Prostate gland (tissue), 2 donors: ENCODE measurements at regions not wholly inside any gene's neighbourhood (a gene's known extent, or its start where the extent isn't known, plus 50 kb on each side); places are given as distances from the start of the nearest gene placed in this dataset.

Experiments used
- DNase-seq: peaks from one replicate; pipeline ENCODE4 v3.0.0-alpha.2; 2019; ENCODE audit warnings: low spot score
- H3K27ac ChIP-seq, 2 donors: fragments of 200-600 bp; sonication (generic); 2 replicates each; pipeline ENCODE4 v1.5.1; 2017 to 2019
- H3K27me3 ChIP-seq: fragments of 200-600 bp; sonication (generic); replicated peaks from 2 replicates; pipeline ENCODE4 v1.5.1; 2019; ENCODE audit not compliant: insufficient read depth
- H3K36me3 ChIP-seq, 2 donors: fragments of 200-600 bp; sonication (generic); 1 replicate in 1 of 2; 2 replicates in 1 of 2; pipeline versions ENCODE4 v1.5.1 to v1.8.1; 2017 to 2019
- H3K4me1 ChIP-seq: fragments of 200-600 bp; sonication (generic); replicated peaks from 2 replicates; pipeline ENCODE4 v1.5.1; 2019
- H3K4me3 ChIP-seq, 2 donors: fragments of 200-600 bp; sonication (generic); 2 replicates each; pipeline ENCODE4 v1.5.1; 2017 to 2019
- H3K9me3 ChIP-seq: fragments of 200-600 bp; sonication (generic); 2 replicates; pipeline ENCODE4 v1.5.1; 2017
- POLR2A ChIP-seq: fragments of 450-650 bp; IDR thresholded peaks from one replicate; pipeline ENCODE4 v1.6.1; 2016; ENCODE audit warnings: antibody characterized with exemption, mild to moderate bottlenecking
- POLR2AphosphoS5 ChIP-seq: sonication (generic); formaldehyde crosslinking; IDR thresholded peaks from one replicate; pipeline ENCODE4 v1.6.1; 2017; ENCODE audit warnings: antibody characterized with exemption
- WGBS: methylation state at CpG from one replicate; pipeline ENCODE4 v1.1.5; 2018; 5-methylcytosine and 5-hydroxymethylcytosine counted together
- intact Hi-C: fragments of 100-400 bp; cut with DNase I; formaldehyde crosslinking; loops from one replicate; pipeline ENCODE4 v1.14.2; 2022
- TF ChIP-seq, protein P1 (sequence below), 4 experiments: fragments of 200-600 bp in 2 of 4; fragments of 450-650 bp in 2 of 4; sonication (generic) in 2 of 4; IDR thresholded peaks; 1 replicate in 3 of 4; 2 replicates in 1 of 4; pipeline ENCODE4 v1.5.1; 2016 to 2019; ENCODE audit warnings: antibody characterized with exemption in 4 of 4, mild to moderate bottlenecking in 2 of 4, moderate library complexity in 2 of 4

DNA sequence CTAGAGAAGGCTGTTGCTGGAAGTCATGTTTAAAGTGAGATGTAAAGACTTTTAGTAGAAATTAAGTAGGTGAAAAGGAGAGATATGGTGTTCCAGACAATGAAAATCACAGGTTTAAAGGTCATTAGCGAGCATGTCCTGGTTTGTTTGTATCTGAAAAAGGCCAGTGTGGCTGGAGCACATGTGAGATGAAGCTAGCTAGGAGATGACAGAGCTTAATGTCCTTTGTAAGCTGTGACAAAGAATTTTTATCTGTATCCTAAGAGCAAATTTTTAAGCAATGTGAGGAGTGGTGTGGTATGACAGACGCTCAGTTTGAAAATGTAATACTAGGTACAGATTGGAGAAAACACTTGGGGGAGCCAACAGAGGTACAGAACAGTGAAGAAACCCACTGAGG is 567.2 kb upstream of the ARRDC3 start:
- no peaks in the 10 kb centered on the region for H3K36me3 ChIP-seq
- no peak overlapping the region for H3K4me3 ChIP-seq
- intact Hi-C loops, result no loop called here
- H3K4me1 ChIP-seq, result no peaks in the 10 kb centered on the region
- WGBS, result 96% methylated on average over 2 of the region's 2 CpGs
- no peak overlapping the region for H3K27ac ChIP-seq
- H3K27me3 ChIP-seq, result no peaks in the 10 kb centered on the region
- H3K9me3 ChIP-seq, result no peaks in the 10 kb centered on the region
- TF ChIP-seq POLR2A, result no peak
- TF ChIP-seq, protein P1, sequence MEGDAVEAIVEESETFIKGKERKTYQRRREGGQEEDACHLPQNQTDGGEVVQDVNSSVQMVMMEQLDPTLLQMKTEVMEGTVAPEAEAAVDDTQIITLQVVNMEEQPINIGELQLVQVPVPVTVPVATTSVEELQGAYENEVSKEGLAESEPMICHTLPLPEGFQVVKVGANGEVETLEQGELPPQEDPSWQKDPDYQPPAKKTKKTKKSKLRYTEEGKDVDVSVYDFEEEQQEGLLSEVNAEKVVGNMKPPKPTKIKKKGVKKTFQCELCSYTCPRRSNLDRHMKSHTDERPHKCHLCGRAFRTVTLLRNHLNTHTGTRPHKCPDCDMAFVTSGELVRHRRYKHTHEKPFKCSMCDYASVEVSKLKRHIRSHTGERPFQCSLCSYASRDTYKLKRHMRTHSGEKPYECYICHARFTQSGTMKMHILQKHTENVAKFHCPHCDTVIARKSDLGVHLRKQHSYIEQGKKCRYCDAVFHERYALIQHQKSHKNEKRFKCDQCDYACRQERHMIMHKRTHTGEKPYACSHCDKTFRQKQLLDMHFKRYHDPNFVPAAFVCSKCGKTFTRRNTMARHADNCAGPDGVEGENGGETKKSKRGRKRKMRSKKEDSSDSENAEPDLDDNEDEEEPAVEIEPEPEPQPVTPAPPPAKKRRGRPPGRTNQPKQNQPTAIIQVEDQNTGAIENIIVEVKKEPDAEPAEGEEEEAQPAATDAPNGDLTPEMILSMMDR (IDR thresholded peaks at IDR 0.05), result no peak
- TF ChIP-seq POLR2AphosphoS5, result no peak
- no peak for DNase-seq

DNA sequence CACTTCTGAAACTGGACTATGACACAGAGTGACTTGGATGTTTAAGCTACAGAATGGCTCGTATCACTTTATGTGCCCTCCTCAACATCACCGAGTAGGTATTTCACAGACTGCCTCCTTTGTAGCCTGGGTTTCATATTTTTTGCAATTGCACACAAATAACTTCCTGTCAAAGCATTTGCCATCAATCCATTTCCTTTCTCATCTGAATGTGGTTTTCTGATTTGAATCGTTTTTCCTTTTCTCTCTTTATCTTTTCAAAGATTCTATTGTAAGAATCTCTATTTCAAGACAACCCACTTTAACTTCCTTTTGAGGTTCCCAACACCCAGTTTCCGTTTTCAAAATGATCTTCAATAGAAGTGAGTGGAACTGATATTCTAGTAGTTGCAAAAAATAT is 563.8 kb upstream of the ARRDC3 start:
- Histone ChIP-seq H3K36me3 (no peaks in the 10 kb centered on the region), H3K9me3 (no peaks in the 10 kb centered on the region), H3K4me3 (no peak overlapping the region), H3K4me1 (no peaks in the 10 kb centered on the region), H3K27me3 (no peaks in the 10 kb centered on the region), H3K27ac (no peak overlapping the region)
- intact Hi-C loops, result no loop called here
- no peak for DNase-seq
- TF ChIP-seq POLR2A (no peak), POLR2AphosphoS5 (no peak)
- TF ChIP-seq, protein P1 (IDR thresholded peaks at IDR 0.05), result no peak
- 70% methylated on average over 4 of the region's 4 CpGs for WGBS

DNA sequence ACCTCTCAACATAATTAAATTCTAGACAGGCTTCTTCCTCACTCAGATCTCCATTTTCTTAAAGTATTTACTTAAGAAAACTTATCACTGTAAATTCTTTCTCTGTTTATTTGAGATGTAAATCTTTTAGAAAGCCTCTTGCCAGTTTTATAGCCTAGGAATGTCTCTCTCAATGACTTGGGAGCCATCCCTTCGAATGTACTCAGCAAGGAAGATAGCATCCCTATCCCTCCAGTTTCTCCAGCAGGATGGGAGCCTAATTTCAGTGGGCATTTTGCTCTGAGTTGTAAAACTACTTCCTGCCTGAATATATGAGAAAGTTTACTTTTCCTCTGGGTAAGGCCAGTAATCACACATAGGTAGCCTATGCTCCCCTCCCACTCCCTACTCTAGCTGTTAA is 558.5 kb upstream of the ARRDC3 start:
- no peaks in the 10 kb centered on the region for H3K4me1 ChIP-seq
- intact Hi-C loops, result no loop called here
- TF ChIP-seq, protein P1 (IDR thresholded peaks at IDR 0.05), result no peak
- TF ChIP-seq POLR2A (no peak), POLR2AphosphoS5 (no peak)

DNA sequence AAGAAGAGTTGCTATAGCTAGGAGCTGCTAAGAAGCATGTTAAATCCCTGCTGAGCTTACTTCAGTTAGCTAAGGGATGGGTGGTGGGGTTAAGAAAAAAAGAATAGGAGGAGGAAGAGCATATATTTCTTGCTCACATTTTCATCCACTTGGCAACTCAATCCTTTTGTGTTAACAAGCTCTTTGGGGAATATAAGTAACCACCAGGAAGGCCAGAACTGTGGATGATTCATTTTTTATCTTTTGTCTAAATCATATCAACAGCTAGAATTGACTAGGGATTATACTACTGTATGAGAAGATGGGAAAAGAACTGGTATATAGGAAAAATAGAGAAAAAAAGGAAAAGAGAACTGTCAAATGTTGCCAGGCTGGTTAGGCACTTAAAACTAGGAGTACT is 555.3 kb upstream of the ARRDC3 start:
- Histone ChIP-seq H3K9me3 (no peaks in the 10 kb centered on the region), H3K27me3 (no peaks in the 10 kb centered on the region), H3K36me3 (no peaks in the 10 kb centered on the region), H3K27ac (no peak overlapping the region), H3K4me1 (no peaks in the 10 kb centered on the region), H3K4me3 (no peak overlapping the region)
- no peak for TF ChIP-seq POLR2AphosphoS5
- TF ChIP-seq POLR2A, result no peak
- TF ChIP-seq, protein P1 (IDR thresholded peaks at IDR 0.05), result no peak
- DNase-seq, result no peak
- intact Hi-C loops, result no loop called here

More for the DNA sequence above, 558.5 kb upstream of the ARRDC3 start:
- 23% methylated on average over 1 of the region's 1 CpG for WGBS
- no peak overlapping the region for H3K27ac ChIP-seq
- H3K9me3 ChIP-seq, result no peaks in the 10 kb centered on the region
- no peak for DNase-seq
- no peak overlapping the region for H3K4me3 ChIP-seq
- H3K27me3 ChIP-seq, result no peaks in the 10 kb centered on the region
- no peaks in the 10 kb centered on the region for H3K36me3 ChIP-seq

DNA sequence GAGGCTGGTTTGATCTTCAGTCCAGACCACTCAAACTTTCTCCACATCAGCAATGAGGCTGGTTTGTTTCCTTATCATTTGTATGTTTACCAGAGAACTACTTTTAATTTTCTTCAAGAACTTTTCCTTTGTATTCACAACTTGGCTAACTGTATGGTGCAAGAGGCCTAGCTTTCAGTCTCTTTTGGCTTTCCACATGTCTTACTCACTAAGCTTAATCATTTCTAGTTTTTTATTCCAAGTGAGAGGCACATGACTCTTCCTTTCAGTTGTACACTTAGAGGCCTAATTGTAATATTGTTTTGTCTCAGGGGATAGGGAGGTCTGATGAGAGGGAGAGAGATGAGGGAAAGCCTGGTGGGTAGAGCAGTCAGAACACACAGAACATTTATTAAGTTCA is 554.0 kb upstream of the ARRDC3 start:
- intact Hi-C loops, result no loop called here
- no peaks in the 10 kb centered on the region for H3K36me3 ChIP-seq

More for the DNA sequence above, 554.0 kb upstream of the ARRDC3 start:
- TF ChIP-seq, protein P1 (IDR thresholded peaks at IDR 0.05), result no peak
- TF ChIP-seq POLR2A, result no peak
- TF ChIP-seq POLR2AphosphoS5, result no peak
- H3K4me3 ChIP-seq, result no peak overlapping the region
- DNase-seq, result no peak
- H3K27ac ChIP-seq, result no peak overlapping the region
- no peaks in the 10 kb centered on the region for H3K4me1 ChIP-seq
- H3K9me3 ChIP-seq, result no peaks in the 10 kb centered on the region
- H3K27me3 ChIP-seq, result no peaks in the 10 kb centered on the region
